ENCODE measurements at regions not wholly inside any gene's neighbourhood (a gene's known extent, or its start where the extent isn't known, plus 50 kb on each side); places are given as distances from the start of the nearest gene placed in this dataset.

DNA sequence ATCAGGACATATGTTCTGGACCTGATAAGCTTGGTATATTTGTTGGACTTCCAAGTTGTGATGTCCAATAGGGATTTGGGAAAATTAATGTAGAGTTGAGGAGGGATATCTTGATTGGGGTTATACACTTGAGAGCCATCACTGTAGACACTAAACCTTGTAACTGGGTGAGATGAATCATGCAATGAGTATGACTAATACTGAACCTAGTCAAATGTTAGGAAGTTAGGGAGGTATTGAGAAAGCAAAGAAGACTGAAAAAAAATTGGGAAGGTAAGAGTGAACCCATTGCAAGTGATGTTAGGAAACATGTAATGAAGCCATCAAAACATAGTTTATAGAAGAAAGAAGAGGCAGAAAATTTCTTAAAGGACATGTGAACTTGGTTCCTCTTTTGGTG is 668.4 kb upstream of the CDH9 start:
- no peak overlapping the region for H3K27ac ChIP-seq
- peaks cover 14% of the 10 kb centered on the region for H3K4me1 ChIP-seq (ENCODE audit: low read depth, poor library complexity, severe bottlenecking)
- H3K4me3 ChIP-seq (IDR thresholded peaks at IDR 0.05; ENCODE audit: insufficient read depth, low read depth, low read length) = no peak overlapping the region
- no peak overlapping the region for H2AFZ ChIP-seq (ENCODE audit: low read depth)
- no peak overlapping the region for H3K4me2 ChIP-seq
- H4K20me1 ChIP-seq (ENCODE audit: insufficient read depth) = no peaks in the 10 kb centered on the region
- no peaks in the 10 kb centered on the region for H3K27me3 ChIP-seq (ENCODE audit: insufficient read depth, low read depth)
- no peak for TF ChIP-seq CTCF (conservative IDR thresholded peaks at IDR 0.05; ENCODE audit: low read depth, low read length)
- H3K79me2 ChIP-seq (ENCODE audit: insufficient read depth, low read depth) = no peaks in the 10 kb centered on the region
- no peak overlapping the region for H3K9ac ChIP-seq
- H3K36me3 ChIP-seq (ENCODE audit: insufficient read depth) = no peaks in the 10 kb centered on the region

DNA sequence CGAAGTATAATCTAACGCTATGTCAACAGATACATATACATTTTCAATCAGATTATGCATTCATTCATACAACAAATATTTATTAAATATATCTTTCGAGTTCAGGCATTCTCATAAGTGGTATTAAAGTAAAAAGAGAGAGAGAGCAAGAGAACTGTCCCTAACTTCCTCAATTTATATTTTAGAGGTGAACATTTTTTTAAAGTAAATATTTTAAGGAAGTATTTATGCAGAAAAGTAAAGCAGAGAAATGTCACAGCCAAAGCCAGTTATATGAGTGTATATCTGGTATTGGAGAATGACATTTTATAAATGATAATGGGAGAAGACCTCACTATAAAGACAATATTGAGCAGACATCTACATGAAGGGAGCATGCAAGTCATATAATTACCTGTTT is 667.3 kb upstream of the CDH9 start:
- no peak overlapping the region for H3K4me3 ChIP-seq (IDR thresholded peaks at IDR 0.05; ENCODE audit: insufficient read depth, low read depth, low read length)
- H3K36me3 ChIP-seq (ENCODE audit: insufficient read depth) = no peaks in the 10 kb centered on the region
- TF ChIP-seq CTCF (conservative IDR thresholded peaks at IDR 0.05; ENCODE audit: low read depth, low read length) = no peak
- no peaks in the 10 kb centered on the region for H3K79me2 ChIP-seq (ENCODE audit: insufficient read depth, low read depth)
- no peak overlapping the region for H3K9ac ChIP-seq
- H3K4me2 ChIP-seq = no peak overlapping the region
- no peaks in the 10 kb centered on the region for H3K27me3 ChIP-seq (ENCODE audit: insufficient read depth, low read depth)
- H3K4me1 ChIP-seq (ENCODE audit: low read depth, poor library complexity, severe bottlenecking) = peaks cover 22% of the 10 kb centered on the region
- H2AFZ ChIP-seq (ENCODE audit: low read depth) = no peak overlapping the region
- no peak overlapping the region for H3K27ac ChIP-seq
- no peaks in the 10 kb centered on the region for H4K20me1 ChIP-seq (ENCODE audit: insufficient read depth)

DNA sequence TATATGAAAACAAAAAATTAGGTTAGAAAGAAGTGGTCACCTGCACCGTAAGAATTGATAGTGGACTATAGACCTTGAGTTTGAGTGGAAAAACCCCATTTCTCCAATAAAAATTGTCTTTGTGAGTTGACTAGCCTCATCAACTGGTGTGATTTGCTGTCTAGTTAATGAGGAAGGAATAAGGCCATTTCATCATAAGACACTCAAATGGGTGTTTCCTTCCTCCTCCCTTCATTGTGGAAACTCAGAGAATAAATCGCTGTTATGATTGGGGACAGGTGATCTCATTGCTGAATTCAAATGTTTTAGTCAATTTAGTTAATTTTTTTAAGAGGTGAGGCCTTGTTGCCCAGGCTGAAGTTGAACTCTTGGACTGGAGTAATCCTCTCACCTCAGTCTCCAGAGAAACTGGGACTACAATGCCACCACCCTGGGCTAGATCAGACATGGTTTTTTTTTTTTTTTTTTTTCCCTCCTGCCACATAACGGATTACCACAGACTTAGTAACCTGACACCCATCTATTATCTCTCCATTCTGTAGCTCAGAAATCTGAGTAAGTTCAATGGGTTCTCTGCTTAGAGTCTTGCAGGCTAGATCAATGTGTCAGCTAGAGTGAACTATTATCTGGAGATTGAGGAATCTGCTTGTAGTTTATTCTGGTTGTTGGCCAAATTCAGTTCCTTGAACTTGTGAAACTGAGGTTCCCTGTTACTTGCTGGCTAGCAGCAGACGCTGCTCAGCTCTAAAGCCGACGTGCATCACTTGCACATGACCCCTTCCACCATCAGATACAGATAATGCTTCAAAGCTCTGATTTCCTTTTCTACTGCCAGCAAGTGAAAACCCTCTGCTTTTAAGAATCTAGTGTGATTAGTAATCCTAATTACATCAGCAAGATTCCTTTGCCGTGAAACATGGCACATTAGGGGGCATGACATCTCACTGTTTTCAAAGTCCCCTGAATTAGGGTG is 663.8 kb upstream of the CDH9 start:
- Histone ChIP-seq H3K4me2 (peak overlapping the region; percentile 27), H3K9ac (no peak overlapping the region), H3K27ac (0 out of 2 replicates have a peak overlapping the region, but pooled peaks have one; percentile 7), H3K4me1 (ENCODE audit: low read depth, poor library complexity, severe bottlenecking) (peaks cover 22% of the 10 kb centered on the region), H4K20me1 (ENCODE audit: insufficient read depth) (no peaks in the 10 kb centered on the region), H3K27me3 (ENCODE audit: insufficient read depth, low read depth) (no peaks in the 10 kb centered on the region), H3K4me3 (IDR thresholded peaks at IDR 0.05; ENCODE audit: insufficient read depth, low read depth, low read length) (no peak overlapping the region), H2AFZ (ENCODE audit: low read depth) (peak overlapping the region; percentile 27; the same call in 1 of the 2 replicates), H3K79me2 (ENCODE audit: insufficient read depth, low read depth) (no peaks in the 10 kb centered on the region), H3K36me3 (ENCODE audit: insufficient read depth) (no peaks in the 10 kb centered on the region)
- TF ChIP-seq CTCF (conservative IDR thresholded peaks at IDR 0.05; ENCODE audit: low read depth, low read length) = no peak

DNA sequence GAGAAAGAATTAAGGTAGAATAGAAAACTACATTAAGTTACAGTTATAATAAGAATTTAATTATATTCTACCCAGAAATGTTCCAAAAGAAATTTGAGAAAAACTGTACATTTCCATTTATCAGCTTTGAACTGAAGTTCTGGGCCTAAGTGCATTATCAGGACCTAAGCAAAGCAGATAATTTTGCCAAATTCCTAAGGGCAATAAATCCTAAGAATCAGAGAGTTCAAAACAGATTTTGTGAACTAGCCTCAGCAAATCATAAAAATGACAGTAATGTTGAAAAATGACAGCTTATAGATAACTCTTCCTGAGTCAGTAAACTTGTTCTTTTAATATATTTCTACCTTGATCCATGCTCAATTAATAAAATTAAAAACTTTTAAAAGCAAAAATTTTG is 662.1 kb upstream of the CDH9 start:
- H3K27ac ChIP-seq = no peak overlapping the region
- H3K79me2 ChIP-seq (ENCODE audit: insufficient read depth, low read depth) = no peaks in the 10 kb centered on the region
- peaks cover 22% of the 10 kb centered on the region for H3K4me1 ChIP-seq (ENCODE audit: low read depth, poor library complexity, severe bottlenecking)
- no peak overlapping the region for H3K4me2 ChIP-seq
- no peak for TF ChIP-seq CTCF (conservative IDR thresholded peaks at IDR 0.05; ENCODE audit: low read depth, low read length)
- H2AFZ ChIP-seq (ENCODE audit: low read depth) = no peak overlapping the region
- no peaks in the 10 kb centered on the region for H3K27me3 ChIP-seq (ENCODE audit: insufficient read depth, low read depth)
- H3K36me3 ChIP-seq (ENCODE audit: insufficient read depth) = no peaks in the 10 kb centered on the region
- H4K20me1 ChIP-seq (ENCODE audit: insufficient read depth) = no peaks in the 10 kb centered on the region
- no peak overlapping the region for H3K9ac ChIP-seq
- H3K4me3 ChIP-seq (IDR thresholded peaks at IDR 0.05; ENCODE audit: insufficient read depth, low read depth, low read length) = no peak overlapping the region
